IMR-90 (cell line): ENCODE measurements at regions not wholly inside any gene's neighbourhood (a gene's known extent, or its start where the extent isn't known, plus 50 kb on each side); places are given as distances from the start of the nearest gene placed in this dataset.

Experiments
- ATAC-seq: fragments of 200-7000 bp; cut with Tn5 transposase; 2 replicates; pipeline ENCODE4 v1.9.1; 2020; ENCODE audit warnings: low read depth, mild to moderate bottlenecking, moderate library complexity
- BruUV-seq: library from RNA; stranded (reverse); fragments of 400-500 nt; replicated peaks from 2 replicates; lab custom pipeline; 2021; lab: Mats Ljungman, UMichigan
- CTCF ChIA-PET: fragments of 300-600 bp; formaldehyde crosslinking; extraction: SDS; loops from one replicate; lab custom pipeline; 2021; ENCODE audit warnings: antibody characterized with exemption; lab: Yijun Ruan, JAX
- POLR2A ChIA-PET: fragments of 300-600 bp; sonication (Branson Sonifier 250); formaldehyde crosslinking; loops from one replicate; lab custom pipeline; 2022; ENCODE audit warnings: antibody characterized with exemption; ENCODE audit not compliant: unreplicated experiment; lab: Charles Lee
- DNase-seq: peaks from one replicate; pipeline ENCODE4 v3.0.0; 2013
- H2AFZ ChIP-seq: replicated peaks from 2 replicates; pipeline ENCODE3; 2013; ENCODE audit warnings: low read length, mild to moderate bottlenecking; ENCODE audit not compliant: poor library complexity
- H2AK5ac ChIP-seq: 2 replicates; pipeline ENCODE4 v1.6.1; 2013; ENCODE audit warnings: low read depth, low read length, inconsistent platforms
- H2AK9ac ChIP-seq: replicated peaks from 2 replicates; pipeline ENCODE3; 2013; ENCODE audit warnings: mild to moderate bottlenecking, low read depth, low read length, moderate library complexity; ENCODE audit not compliant: poor library complexity
- H2BK120ac ChIP-seq: 2 replicates; pipeline ENCODE4 v1.6.1; 2013; ENCODE audit warnings: low read depth, low read length, inconsistent platforms
- H2BK15ac ChIP-seq: 3 replicates; pipeline ENCODE4 v1.6.1; 2013; ENCODE audit warnings: low read depth, low read length, inconsistent platforms
- H2BK20ac ChIP-seq: 2 replicates; pipeline ENCODE4 v1.6.1; 2013; ENCODE audit warnings: low read depth, mild to moderate bottlenecking, inconsistent platforms, low read length, moderate library complexity
- H2BK5ac ChIP-seq: 2 replicates; pipeline ENCODE4 v1.6.1; 2013; ENCODE audit warnings: mild to moderate bottlenecking, low read depth, low read length, inconsistent platforms; ENCODE audit not compliant: poor library complexity, severe bottlenecking
- H3K14ac ChIP-seq: replicated peaks from 2 replicates; pipeline ENCODE4 v1.6.1; 2013; ENCODE audit warnings: low read depth, low read length, inconsistent platforms
- H3K18ac ChIP-seq: 2 replicates; pipeline ENCODE4 v1.6.1; 2013; ENCODE audit warnings: low read depth, low read length, control low read depth
- H3K23ac ChIP-seq: 2 replicates; pipeline ENCODE4 v1.6.1; 2013; ENCODE audit warnings: low read depth, low read length, inconsistent platforms
- H3K27ac ChIP-seq: 2 replicates; pipeline ENCODE4 v1.5.1; 2013; ENCODE audit warnings: mild to moderate bottlenecking, control low read depth, low read length; ENCODE audit not compliant: insufficient read depth
- H3K27me3 ChIP-seq: 2 replicates; pipeline ENCODE4 v1.6.1; 2013; ENCODE audit warnings: low read length; ENCODE audit not compliant: control insufficient read depth, insufficient read depth
- H3K36me3 ChIP-seq: 2 replicates; pipeline ENCODE4 v1.6.1; 2013; ENCODE audit warnings: low read length, mixed read lengths; ENCODE audit not compliant: control insufficient read depth, insufficient read depth
- H3K4ac ChIP-seq: 2 replicates; pipeline ENCODE4 v1.6.1; 2013; ENCODE audit warnings: low read depth, low read length, inconsistent platforms
- H3K4me1 ChIP-seq: 2 replicates; pipeline ENCODE4 v1.6.1; 2013; ENCODE audit warnings: low read length, mixed read lengths; ENCODE audit not compliant: control insufficient read depth, insufficient read depth
- H3K4me2 ChIP-seq: 2 replicates; pipeline ENCODE4 v1.6.1; 2013; ENCODE audit warnings: low read depth, mild to moderate bottlenecking, control low read depth, low read length, moderate library complexity
- H3K4me3 ChIP-seq: 2 replicates; pipeline ENCODE4 v1.5.1; 2013; ENCODE audit warnings: low read depth, mild to moderate bottlenecking, control low read depth, low read length, moderate library complexity; ENCODE audit not compliant: insufficient read depth
- H3K56ac ChIP-seq: 2 replicates; pipeline ENCODE4 v1.6.1; 2013; ENCODE audit warnings: low read length, inconsistent platforms; ENCODE audit not compliant: insufficient read depth; ENCODE audit errors: extremely low read depth
- H3K79me1 ChIP-seq, 2 experiments: 2 replicates each; pipeline ENCODE4 v1.6.1; 2013; ENCODE audit warnings: low read length in 2 of 2, inconsistent platforms in 1 of 2, low read depth in 1 of 2
- H3K9ac ChIP-seq: 2 replicates; pipeline ENCODE4 v1.6.1; 2013; ENCODE audit warnings: low read depth, low read length, control low read depth
- H3K9me1 ChIP-seq: 2 replicates; pipeline ENCODE4 v1.6.1; 2013; ENCODE audit warnings: low read length, inconsistent platforms; ENCODE audit not compliant: insufficient read depth
- H3K9me3 ChIP-seq: 2 replicates; pipeline ENCODE4 v1.6.1; 2013; ENCODE audit warnings: low read length; ENCODE audit not compliant: control insufficient read depth, insufficient read depth
- H4K20me1 ChIP-seq: 2 replicates; pipeline ENCODE4 v1.6.1; 2013; ENCODE audit warnings: low read length, inconsistent platforms; ENCODE audit not compliant: insufficient read depth
- H4K5ac ChIP-seq: 2 replicates; pipeline ENCODE4 v1.6.1; 2013; ENCODE audit warnings: mild to moderate bottlenecking, low read depth, low read length, control low read depth
- H4K8ac ChIP-seq, 2 experiments: 2 replicates each; pipeline ENCODE4 v1.6.1; 2013; ENCODE audit warnings: low read depth in 2 of 2, low read length in 2 of 2, control low read depth in 1 of 2, inconsistent platforms in 1 of 2
- H4K91ac ChIP-seq: 2 replicates; pipeline ENCODE4 v1.6.1; 2013; ENCODE audit warnings: low read depth, low read length, inconsistent platforms; ENCODE audit not compliant: insufficient read depth
- BHLHE40 ChIP-seq: fragments of 150-350 bp; IDR thresholded peaks from 2 replicates; pipeline ENCODE4 v1.6.1; 2016; ENCODE audit warnings: mild to moderate bottlenecking, low read depth, low read length
- CEBPB ChIP-seq: IDR thresholded peaks from 2 replicates; pipeline ENCODE4 v1.6.1; 2012; ENCODE audit warnings: low read depth, low read length, improper control_type of control experiment
- CHD1 ChIP-seq: IDR thresholded peaks from 2 replicates; pipeline ENCODE4 v1.6.1; 2012; ENCODE audit warnings: low read depth, low read length, improper control_type of control experiment
- FOS ChIP-seq: fragments of 150-350 bp; IDR thresholded peaks from 2 replicates; pipeline ENCODE4 v1.6.1; 2016; ENCODE audit warnings: low read depth, low read length
- MAFK ChIP-seq: IDR thresholded peaks from 2 replicates; pipeline ENCODE4 v1.6.1; 2012; ENCODE audit warnings: low read depth, low read length, improper control_type of control experiment
- MAZ ChIP-seq: IDR thresholded peaks from 2 replicates; pipeline ENCODE4 v1.6.1; 2012; ENCODE audit warnings: low read depth, mild to moderate bottlenecking, low read length, improper control_type of control experiment, moderate library complexity, borderline replicate concordance
- MXI1 ChIP-seq: IDR thresholded peaks from 2 replicates; pipeline ENCODE4 v1.6.1; 2012; ENCODE audit warnings: low read depth, mild to moderate bottlenecking, low read length, moderate library complexity, borderline replicate concordance
- NFE2L2 ChIP-seq: fragments of 150-350 bp; IDR thresholded peaks from 2 replicates; pipeline ENCODE4 v1.6.1; 2016; ENCODE audit warnings: low read depth, mild to moderate bottlenecking, low read length
- POLR2A ChIP-seq: IDR thresholded peaks from 2 replicates; pipeline ENCODE4 v1.6.1; 2012; ENCODE audit warnings: mild to moderate bottlenecking, low read depth, low read length
- RAD21 ChIP-seq: IDR thresholded peaks from 2 replicates; pipeline ENCODE4 v1.6.1; 2012; ENCODE audit warnings: low read length, improper control_type of control experiment
- RCOR1 ChIP-seq: IDR thresholded peaks from 2 replicates; pipeline ENCODE4 v1.6.1; 2012; ENCODE audit warnings: mild to moderate bottlenecking, low read length, improper control_type of control experiment; ENCODE audit not compliant: insufficient replicate concordance
- RFX5 ChIP-seq: IDR thresholded peaks from 2 replicates; pipeline ENCODE4 v1.8.0; 2012; ENCODE audit warnings: low read depth, mild to moderate bottlenecking, low read length, moderate library complexity
- SMC3 ChIP-seq: fragments of 150-350 bp; IDR thresholded peaks from 2 replicates; pipeline ENCODE4 v1.6.1; 2016; ENCODE audit warnings: low read depth, mild to moderate bottlenecking, antibody characterized with exemption, low read length, moderate library complexity
- WGBS, 2 experiments: methylation state at CpG; one replicate each; pipeline versions ENCODE4 v1.1.5 to v1.1.7; 2013; ENCODE audit warnings: missing lambda C conversion rate in 2 of 2; ENCODE audit not compliant: insufficient read length in 1 of 2; ENCODE audit errors: extremely low coverage in 2 of 2; 5-methylcytosine and 5-hydroxymethylcytosine counted together
- dilution Hi-C: fragments of 300-500 bp; cut with HindIII; formaldehyde crosslinking; loops from one replicate; pipeline ENCODE4 v1.14.3; 2018; ENCODE audit warnings: low sequenced_read_pairs; ENCODE audit not compliant: unreplicated experiment
- in situ Hi-C: fragments of 300-500 bp; cut with MboI; formaldehyde crosslinking; loops from 3 replicates; pipeline ENCODE4 v1.14.3; 2019; ENCODE audit warnings: low sequenced_read_pairs, inconsistent platforms, mixed read lengths
- intact Hi-C: fragments of 100-400 bp; cut with micrococcal nuclease; formaldehyde crosslinking; loops from 2 replicates; pipeline ENCODE4 v1.10.0; 2022
- TF ChIP-seq, protein P1 (sequence below): fragments of 150-350 bp; IDR thresholded peaks from 2 replicates; pipeline ENCODE4 v1.6.1; 2017; ENCODE audit warnings: mild to moderate bottlenecking, antibody characterized with exemption, low read length, low read depth
- TF ChIP-seq, protein P2 (sequence below): conservative IDR thresholded peaks from 2 replicates; pipeline ENCODE4 v1.5.1; 2012; ENCODE audit warnings: mild to moderate bottlenecking, low read depth, low read length, improper control_type of control experiment
- TF ChIP-seq, protein P3 (sequence below): fragments of 150-350 bp; IDR thresholded peaks from 2 replicates; pipeline ENCODE4 v1.6.1; 2016; ENCODE audit warnings: low read depth, mild to moderate bottlenecking, low read length, moderate library complexity, borderline replicate concordance

DNA sequence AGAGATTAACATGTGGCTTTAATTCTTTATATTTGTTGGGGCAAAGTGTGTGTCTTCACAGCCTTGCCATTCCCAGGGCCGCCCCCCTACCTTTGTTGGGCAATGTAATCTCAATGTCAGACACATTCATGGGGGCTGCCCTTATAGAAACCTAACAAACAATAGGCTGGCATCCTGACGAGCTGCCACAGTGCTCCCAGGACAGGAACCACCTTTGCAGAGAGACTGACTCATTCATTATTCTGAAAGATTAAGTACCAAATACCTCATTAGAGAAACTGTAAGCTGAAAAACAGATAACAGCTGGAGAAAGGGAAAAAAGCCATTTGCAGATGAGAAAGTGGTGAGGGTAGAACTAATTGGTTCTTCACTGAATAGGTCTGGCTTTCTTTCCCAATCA is 1587.5 kb upstream of the PIK3C3 start:
- Histone ChIP-seq H3K14ac (no peak overlapping the region), H4K8ac (no peak overlapping the region), H4K20me1 (no peaks in the 10 kb centered on the region), H4K5ac (no peak overlapping the region), H3K4me3 (no peak overlapping the region), H3K56ac (no peak overlapping the region), H2AK9ac (no peak overlapping the region), H2BK20ac (no peak overlapping the region), H3K9ac (no peak overlapping the region), H2BK15ac (no peak overlapping the region), H2AK5ac (no peak overlapping the region), H2BK120ac (no peak overlapping the region), H3K23ac (no peak overlapping the region), H4K91ac (no peak overlapping the region), H2AFZ (no peak overlapping the region), H3K18ac (no peak overlapping the region), H3K4me2 (no peak overlapping the region), H3K9me3 (no peaks in the 10 kb centered on the region), H3K4me1 (peaks cover 2% of the 10 kb centered on the region; the same call in 1 of the 2 replicates), H3K27me3 (no peaks in the 10 kb centered on the region), H3K27ac (no peak overlapping the region), H3K9me1 (peaks cover 3% of the 10 kb centered on the region; the same call in 1 of the 2 replicates), H3K36me3 (no peaks in the 10 kb centered on the region), H3K4ac (no peak overlapping the region), H2BK5ac (no peak overlapping the region), H3K79me1 (no peaks in the 10 kb centered on the region)
- no TSS peak for BruUV-seq
- ChIA-PET CTCF (no interaction called here), POLR2A (no interaction called here)
- DNase-seq = no peak
- ATAC-seq = no peak
- TF ChIP-seq, protein P1, sequence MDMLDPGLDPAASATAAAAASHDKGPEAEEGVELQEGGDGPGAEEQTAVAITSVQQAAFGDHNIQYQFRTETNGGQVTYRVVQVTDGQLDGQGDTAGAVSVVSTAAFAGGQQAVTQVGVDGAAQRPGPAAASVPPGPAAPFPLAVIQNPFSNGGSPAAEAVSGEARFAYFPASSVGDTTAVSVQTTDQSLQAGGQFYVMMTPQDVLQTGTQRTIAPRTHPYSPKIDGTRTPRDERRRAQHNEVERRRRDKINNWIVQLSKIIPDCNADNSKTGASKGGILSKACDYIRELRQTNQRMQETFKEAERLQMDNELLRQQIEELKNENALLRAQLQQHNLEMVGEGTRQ = no peak
- TF ChIP-seq NFE2L2 (no peak), CEBPB (no peak), RCOR1 (no peak), MAFK (no peak), MAZ (no peak), RFX5 (no peak), SMC3 (no peak), POLR2A (no peak), BHLHE40 (no peak), MXI1 (no peak), RAD21 (no peak), FOS (no peak), CHD1 (no peak)
- TF ChIP-seq, protein P2, sequence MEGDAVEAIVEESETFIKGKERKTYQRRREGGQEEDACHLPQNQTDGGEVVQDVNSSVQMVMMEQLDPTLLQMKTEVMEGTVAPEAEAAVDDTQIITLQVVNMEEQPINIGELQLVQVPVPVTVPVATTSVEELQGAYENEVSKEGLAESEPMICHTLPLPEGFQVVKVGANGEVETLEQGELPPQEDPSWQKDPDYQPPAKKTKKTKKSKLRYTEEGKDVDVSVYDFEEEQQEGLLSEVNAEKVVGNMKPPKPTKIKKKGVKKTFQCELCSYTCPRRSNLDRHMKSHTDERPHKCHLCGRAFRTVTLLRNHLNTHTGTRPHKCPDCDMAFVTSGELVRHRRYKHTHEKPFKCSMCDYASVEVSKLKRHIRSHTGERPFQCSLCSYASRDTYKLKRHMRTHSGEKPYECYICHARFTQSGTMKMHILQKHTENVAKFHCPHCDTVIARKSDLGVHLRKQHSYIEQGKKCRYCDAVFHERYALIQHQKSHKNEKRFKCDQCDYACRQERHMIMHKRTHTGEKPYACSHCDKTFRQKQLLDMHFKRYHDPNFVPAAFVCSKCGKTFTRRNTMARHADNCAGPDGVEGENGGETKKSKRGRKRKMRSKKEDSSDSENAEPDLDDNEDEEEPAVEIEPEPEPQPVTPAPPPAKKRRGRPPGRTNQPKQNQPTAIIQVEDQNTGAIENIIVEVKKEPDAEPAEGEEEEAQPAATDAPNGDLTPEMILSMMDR = no peak
- TF ChIP-seq, protein P3, sequence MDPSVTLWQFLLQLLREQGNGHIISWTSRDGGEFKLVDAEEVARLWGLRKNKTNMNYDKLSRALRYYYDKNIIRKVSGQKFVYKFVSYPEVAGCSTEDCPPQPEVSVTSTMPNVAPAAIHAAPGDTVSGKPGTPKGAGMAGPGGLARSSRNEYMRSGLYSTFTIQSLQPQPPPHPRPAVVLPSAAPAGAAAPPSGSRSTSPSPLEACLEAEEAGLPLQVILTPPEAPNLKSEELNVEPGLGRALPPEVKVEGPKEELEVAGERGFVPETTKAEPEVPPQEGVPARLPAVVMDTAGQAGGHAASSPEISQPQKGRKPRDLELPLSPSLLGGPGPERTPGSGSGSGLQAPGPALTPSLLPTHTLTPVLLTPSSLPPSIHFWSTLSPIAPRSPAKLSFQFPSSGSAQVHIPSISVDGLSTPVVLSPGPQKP = no peak
- in situ Hi-C loops = no loop called here
- intact Hi-C loops = no loop called here
- dilution Hi-C loops = no loop called here
- WGBS, 2 experiments = 86% methylated on average over 1 of the region's 2 CpGs; no CpG with 5 or more reads in 1 of the 2 experiments
